22Rv1 (cell line): ENCODE measurements at regions not wholly inside any gene's neighbourhood (a gene's known extent, or its start where the extent isn't known, plus 50 kb on each side); places are given as distances from the start of the nearest gene placed in this dataset.

Experiments used
- H3K27ac ChIP-seq: fragments of 450-650 bp; 2 replicates; pipeline ENCODE4 v1.5.1; 2017
- CTCF ChIP-seq: fragments of 450-650 bp; IDR thresholded peaks from 2 replicates; pipeline ENCODE4 v1.5.1; 2017; ENCODE audit warnings: mild to moderate bottlenecking
- ZFX ChIP-seq: fragments of 450-650 bp; IDR thresholded peaks from 2 replicates; pipeline ENCODE4 v1.6.1; 2017; ENCODE audit warnings: antibody characterized with exemption, borderline replicate concordance

GRCh38 chr1:14486401-14487201, 111.9 kb upstream of the KAZN start:
- no peak overlapping the region for H3K27ac ChIP-seq
- TF ChIP-seq CTCF (no peak), ZFX (no peak)

GRCh38 chr1:14487671-14488070, 110.8 kb upstream of the KAZN start:
- TF ChIP-seq CTCF = no peak
- TF ChIP-seq ZFX = no peak
- no peak overlapping the region for H3K27ac ChIP-seq

GRCh38 chr1:14494911-14495310, 103.6 kb upstream of the KAZN start:
- TF ChIP-seq CTCF (no peak), ZFX (no peak)
- no peak overlapping the region for H3K27ac ChIP-seq

- no peak for TF ChIP-seq ZFX
- no peak for TF ChIP-seq CTCF
- no peak overlapping the region for H3K27ac ChIP-seq
Observed at GRCh38 chr1:14495381-14495780, 103.1 kb upstream of the KAZN start.

DNA sequence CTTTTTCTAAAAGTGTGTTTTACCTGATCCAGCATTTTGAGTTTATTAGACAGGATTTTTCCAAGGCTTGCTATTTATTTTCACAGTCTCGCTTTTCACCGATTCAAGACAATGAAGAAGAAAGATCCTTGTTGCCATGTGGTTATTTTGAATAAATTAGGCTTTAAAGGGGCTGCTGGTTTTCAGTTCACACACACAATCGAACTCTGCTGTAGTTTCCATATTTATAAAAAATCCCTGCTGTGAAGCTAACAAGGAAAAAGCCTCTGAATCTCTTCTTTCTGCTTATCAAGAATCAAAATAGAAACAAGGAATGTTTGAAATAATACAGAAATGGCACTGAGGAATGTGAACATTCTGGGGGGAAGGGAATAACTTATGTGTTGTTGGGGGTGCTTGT, 102.5 kb upstream of the KAZN start:
- TF ChIP-seq ZFX (no peak), CTCF (no peak)
- H3K27ac ChIP-seq = no peak overlapping the region

DNA sequence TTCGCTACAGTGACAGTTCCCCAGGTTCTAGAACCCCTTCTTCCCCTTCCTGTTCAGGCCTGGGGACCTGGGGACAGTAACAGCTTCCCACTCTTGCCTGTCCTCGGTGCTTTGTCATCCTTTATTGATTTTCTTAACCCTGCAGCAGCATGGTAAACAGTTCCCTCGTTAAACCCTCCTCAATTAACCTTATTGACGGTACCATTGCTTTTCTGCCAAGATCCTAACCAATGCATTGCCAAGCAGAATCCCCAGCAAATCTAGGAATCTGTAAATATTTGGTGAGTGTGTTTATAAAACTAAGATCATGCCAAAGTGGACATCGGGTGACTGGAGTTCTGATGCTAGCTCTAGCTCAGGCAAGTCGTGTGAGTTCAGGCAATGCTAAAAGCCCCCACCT, 99.6 kb upstream of the KAZN start:
- H3K27ac ChIP-seq = no peak overlapping the region
- TF ChIP-seq CTCF (no peak), ZFX (no peak)

GRCh38 chr1:14499312-14500040, 99.0 kb upstream of the KAZN start:
- H3K27ac ChIP-seq = no peak overlapping the region
- TF ChIP-seq CTCF (no peak), ZFX (no peak)
